ENCODE measurements at regions not wholly inside any gene's neighbourhood (a gene's known extent, or its start where the extent isn't known, plus 50 kb on each side); places are given as distances from the start of the nearest gene placed in this dataset.

DNA sequence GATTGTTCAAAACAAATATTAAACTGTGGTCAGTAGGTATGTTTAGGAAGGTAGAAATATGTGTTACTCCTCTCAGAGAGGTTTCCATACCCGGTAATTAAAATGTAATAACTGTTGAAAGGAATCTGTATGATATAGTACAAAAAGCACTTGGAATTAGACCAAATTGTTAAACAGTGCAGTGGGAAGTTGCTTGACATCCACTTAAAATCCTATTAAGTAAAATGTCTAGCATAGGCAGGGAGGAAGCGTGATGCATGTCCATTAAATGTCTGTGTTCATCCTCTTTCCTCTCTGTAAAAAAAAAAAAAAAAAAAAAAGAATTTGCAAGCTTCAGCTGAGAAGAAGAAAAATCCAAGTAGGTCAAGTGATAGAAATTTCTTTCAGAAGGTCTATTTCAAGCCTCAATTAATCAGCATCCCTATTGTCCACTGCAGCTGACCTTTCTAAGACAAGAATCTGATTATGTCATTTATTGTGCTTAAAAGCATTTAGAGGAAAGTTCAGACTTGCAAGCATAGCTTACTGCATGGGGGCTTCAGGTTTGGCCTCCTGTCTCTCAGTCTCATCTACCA is 265.6 kb upstream of the RGS6 start:
- DNase-seq (ENCODE audit: low read depth, low spot score): no peak
- no peak overlapping the region for H3K27ac ChIP-seq

DNA sequence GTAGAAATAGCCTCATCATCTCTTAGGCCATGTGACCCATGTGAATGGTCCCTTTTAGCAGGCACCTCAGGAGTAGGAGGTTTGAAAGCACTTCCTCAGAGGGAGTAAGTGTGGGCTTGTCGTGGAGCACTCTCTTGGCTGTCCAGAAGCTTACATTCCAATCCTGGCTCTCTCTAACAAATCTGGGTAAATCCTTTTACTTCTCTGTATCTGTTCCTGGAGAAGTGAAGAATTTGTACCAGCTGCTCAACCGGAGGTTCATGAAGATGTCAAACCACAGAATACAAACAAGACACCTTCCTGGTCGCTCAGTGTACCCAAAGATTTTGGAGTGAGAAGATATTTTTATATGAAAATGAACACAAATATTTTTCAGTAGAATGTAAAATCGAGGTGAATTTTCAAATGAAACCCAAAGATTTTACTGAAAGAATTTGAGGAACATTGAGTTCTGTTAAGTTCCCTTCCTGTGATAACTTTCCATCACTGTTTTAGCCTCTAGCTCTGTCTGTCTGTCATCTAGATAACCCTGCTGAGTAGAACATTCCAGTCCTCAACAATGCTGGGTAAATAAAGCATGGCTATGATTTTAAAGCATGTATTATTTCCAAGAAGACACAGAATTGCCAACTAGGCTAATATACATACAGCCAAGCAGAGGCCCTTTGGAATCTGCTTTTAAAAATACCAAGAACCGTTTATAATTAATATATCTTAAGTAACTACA is 263.9 kb upstream of the RGS6 start:
- DNase-seq (ENCODE audit: low read depth, low spot score): no peak

GRCh38 chr14:71672596-71672995 is 259.6 kb upstream of the RGS6 start:
- H3K27ac ChIP-seq: no peak overlapping the region
- DNase-seq (ENCODE audit: low read depth, low spot score): no peak

More for the DNA sequence above, 263.9 kb upstream of the RGS6 start:
- no peak overlapping the region for H3K27ac ChIP-seq

- no peak overlapping the region for H3K27ac ChIP-seq
- no peak for DNase-seq (ENCODE audit: low read depth, low spot score)
Measured at GRCh38 chr14:71675126-71675899, 256.9 kb upstream of the RGS6 start.

- no peak for DNase-seq (ENCODE audit: low read depth, low spot score)
- H3K27ac ChIP-seq: no peak overlapping the region
Measured at GRCh38 chr14:71675900-71676287, 256.3 kb upstream of the RGS6 start.

- DNase-seq (ENCODE audit: low read depth, low spot score): no peak
- no peak overlapping the region for H3K27ac ChIP-seq
Measured at GRCh38 chr14:71680736-71681387, 251.4 kb upstream of the RGS6 start.

DNA sequence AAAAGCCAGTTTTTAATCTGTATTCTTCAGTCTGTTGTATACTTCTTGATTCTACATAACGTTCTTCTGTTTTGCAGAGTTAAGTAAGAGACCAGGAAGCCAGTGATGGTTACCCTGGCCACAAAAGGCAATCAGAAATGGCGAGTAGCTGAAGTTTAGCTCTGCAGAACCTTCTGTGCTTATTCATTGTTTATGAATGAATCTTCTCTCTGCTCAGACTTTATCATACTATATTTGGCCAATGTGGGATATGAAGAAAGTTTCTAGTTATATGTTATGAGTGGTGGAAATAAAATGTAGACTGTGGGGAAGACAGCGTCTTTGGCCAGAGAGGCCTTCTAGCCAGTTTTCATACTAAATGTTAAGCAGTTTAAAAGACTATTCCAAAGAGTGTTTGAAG is 249.9 kb upstream of the RGS6 start:
- no peak for DNase-seq (ENCODE audit: low read depth, low spot score)
- H3K27ac ChIP-seq: no peak overlapping the region

GRCh38 chr14:71684323-71684722 is 247.9 kb upstream of the RGS6 start:
- H3K27ac ChIP-seq: no peak overlapping the region
- no peak for DNase-seq (ENCODE audit: low read depth, low spot score)

GRCh38 chr14:71686677-71687076 is 245.6 kb upstream of the RGS6 start:
- H3K27ac ChIP-seq: no peak overlapping the region
- DNase-seq (ENCODE audit: low read depth, low spot score): no peak

DNA sequence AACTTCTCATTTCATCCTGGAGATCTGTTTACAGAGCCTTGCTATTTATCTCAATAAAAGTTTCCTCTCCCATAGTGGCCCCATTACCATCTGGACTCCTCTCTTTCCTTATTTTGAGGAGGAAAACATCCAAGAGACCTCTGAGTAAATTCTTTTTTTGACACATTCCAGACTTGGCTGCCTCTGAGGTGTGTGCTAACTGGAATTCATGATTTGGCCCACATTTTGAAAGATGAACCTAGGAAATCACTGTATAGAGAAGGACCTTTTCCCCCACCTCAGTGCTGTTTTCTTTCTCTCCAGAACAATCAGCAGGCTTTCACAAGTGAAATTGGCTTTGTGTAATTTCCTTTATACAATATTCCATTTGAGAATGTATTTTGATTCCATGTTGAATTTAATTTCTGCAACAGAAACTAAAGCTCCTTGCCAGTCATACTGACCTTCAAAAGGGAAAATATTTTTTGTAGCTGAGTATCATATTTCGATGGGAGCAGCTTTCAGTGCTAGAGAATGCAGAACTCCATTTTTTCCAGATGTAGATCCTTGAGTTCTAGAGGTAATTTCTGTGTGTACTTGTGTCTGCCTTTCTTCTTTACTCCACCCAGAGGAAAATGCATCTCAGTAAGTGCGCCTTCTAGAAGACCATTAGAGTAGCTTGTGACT is 244.9 kb upstream of the RGS6 start:
- no peak for DNase-seq (ENCODE audit: low read depth, low spot score)
- no peak overlapping the region for H3K27ac ChIP-seq

DNA sequence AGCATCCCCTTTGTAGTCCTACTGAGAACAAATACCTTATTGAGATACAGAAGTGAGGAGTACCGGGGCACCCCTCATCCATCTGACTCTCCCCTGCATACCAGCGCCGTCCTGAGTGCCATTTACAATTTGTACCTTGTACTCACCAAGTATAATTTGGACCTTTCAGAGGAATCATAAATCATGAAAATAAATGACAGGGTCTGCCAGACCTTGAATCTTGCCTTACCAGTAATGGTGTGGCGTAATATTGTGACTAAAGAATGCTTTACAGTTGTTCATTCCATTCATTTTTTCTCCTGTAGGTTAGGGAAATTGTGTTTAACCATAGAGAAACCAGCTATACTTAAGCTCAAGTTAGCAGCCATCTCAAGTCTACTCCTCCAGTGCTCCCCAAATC is 243.7 kb upstream of the RGS6 start:
- H3K27ac ChIP-seq: no peak overlapping the region
- no peak for DNase-seq (ENCODE audit: low read depth, low spot score)

GRCh38 chr14:71690478-71690877 is 241.8 kb upstream of the RGS6 start:
- no peak for DNase-seq (ENCODE audit: low read depth, low spot score)
- H3K27ac ChIP-seq: no peak overlapping the region

- DNase-seq (ENCODE audit: low read depth, low spot score): no peak
- no peak overlapping the region for H3K27ac ChIP-seq
Measured at GRCh38 chr14:71692496-71692895, 239.7 kb upstream of the RGS6 start.

DNA sequence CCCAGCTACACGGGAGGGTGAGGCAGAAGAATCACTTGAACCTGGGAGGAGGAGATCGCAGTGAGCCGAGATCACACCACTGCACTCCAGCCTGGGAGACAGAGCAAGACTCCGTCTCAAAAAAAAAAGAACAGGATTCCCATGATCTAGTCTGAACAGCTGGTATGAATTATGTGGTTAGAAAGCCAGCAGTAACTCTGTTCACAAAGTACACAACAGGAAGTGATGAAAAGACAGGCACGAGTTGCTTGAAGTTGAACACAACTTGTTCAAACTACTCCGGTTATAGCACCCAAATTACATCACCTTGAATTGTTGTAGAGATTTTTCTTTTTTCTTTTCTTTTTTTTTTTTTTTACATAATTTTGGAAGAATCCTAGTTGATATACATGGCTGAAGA is 238.8 kb upstream of the RGS6 start:
- no peak for DNase-seq (ENCODE audit: low read depth, low spot score)
- no peak overlapping the region for H3K27ac ChIP-seq

GRCh38 chr14:71694591-71695530 is 237.4 kb upstream of the RGS6 start:
- H3K27ac ChIP-seq: no peak overlapping the region
- DNase-seq (ENCODE audit: low read depth, low spot score): no peak

- no peak for DNase-seq (ENCODE audit: low read depth, low spot score)
- no peak overlapping the region for H3K27ac ChIP-seq
Measured at GRCh38 chr14:71695611-71696350, 236.4 kb upstream of the RGS6 start.

- no peak overlapping the region for H3K27ac ChIP-seq
- no peak for DNase-seq (ENCODE audit: low read depth, low spot score)
Measured at GRCh38 chr14:71698027-71698426, 234.2 kb upstream of the RGS6 start.

GRCh38 chr14:71698673-71699072 is 233.6 kb upstream of the RGS6 start:
- DNase-seq (ENCODE audit: low read depth, low spot score): no peak

DNA sequence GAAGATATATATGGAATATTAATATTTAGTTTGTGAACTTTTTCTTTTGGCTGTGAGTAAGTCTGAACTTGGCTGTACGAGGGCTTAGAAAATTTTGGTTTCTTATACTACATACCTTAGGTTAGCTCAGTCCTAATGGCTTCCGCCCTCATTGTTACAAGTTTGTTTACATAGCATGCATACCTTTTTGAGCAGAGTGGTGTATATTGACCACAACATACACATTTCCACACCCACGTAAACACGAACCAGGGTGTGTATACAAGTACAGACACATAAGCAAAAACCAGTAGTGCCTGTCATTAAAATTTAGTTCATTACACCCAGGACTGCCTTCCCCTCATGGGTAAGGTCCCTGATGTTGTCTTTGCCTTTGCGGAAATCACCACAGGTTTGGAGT is 230.2 kb upstream of the RGS6 start:
- peak overlapping the region; percentile 62 for H3K27ac ChIP-seq
- peak; percentile 85 for DNase-seq (ENCODE audit: low read depth, low spot score)

More at GRCh38 chr14:71698673-71699072, 233.6 kb upstream of the RGS6 start:
- H3K27ac ChIP-seq: no peak overlapping the region

Data from epithelial cell of prostate (primary cell).